Stimulated activated naive CD8-positive, alpha-beta T cell treated with anti-CD3 and anti-CD28 coated beads, Interleukin-15, Interleukin-2, amounts not matched to agents 100 ng/mL and 50 ng/mL, for 24 hours (primary cell): ENCODE measurements at regions not wholly inside any gene's neighbourhood (a gene's known extent, or its start where the extent isn't known, plus 50 kb on each side); places are given as distances from the start of the nearest gene placed in this dataset.
"Not testable (repeated sequence)": the region's sequence is repeated elsewhere in the genome, so short reads cannot be mapped to it uniquely, and the experiment has no call there.

ENCODE experiments used
- H3K27ac Mint-ChIP-seq: one replicate; pipeline ENCODE4 v1.8.0; 2021; ENCODE audit warnings: mild to moderate bottlenecking, mixed read lengths
- H3K27me3 Mint-ChIP-seq: one replicate; pipeline ENCODE4 v1.8.0; 2021; ENCODE audit warnings: mixed read lengths
- H3K36me3 Mint-ChIP-seq: one replicate; pipeline ENCODE4 v1.8.0; 2021; ENCODE audit warnings: low read depth, mixed read lengths
- H3K4me1 Mint-ChIP-seq: one replicate; pipeline ENCODE4 v1.8.0; 2021; ENCODE audit warnings: low read depth, mixed read lengths
- H3K4me3 Mint-ChIP-seq: one replicate; pipeline ENCODE4 v1.8.0; 2021; ENCODE audit warnings: mild to moderate bottlenecking, mixed read lengths
- H3K9me3 Mint-ChIP-seq: one replicate; pipeline ENCODE4 v1.8.0; 2021; ENCODE audit warnings: mixed read lengths

GRCh38 chr3:72625602-72626337 lies 222.5 kb downstream of the SHQ1 start:
- H3K9me3 Mint-ChIP-seq, result no peaks in the 10 kb centered on the region
- no peak overlapping the region for H3K4me3 Mint-ChIP-seq
- H3K4me1 Mint-ChIP-seq, result peaks cover 49% of the 10 kb centered on the region
- no peak overlapping the region for H3K27ac Mint-ChIP-seq
- H3K36me3 Mint-ChIP-seq, result no peaks in the 10 kb centered on the region
- H3K27me3 Mint-ChIP-seq, result no peaks in the 10 kb centered on the region

GRCh38 chr3:72624656-72625055 lies 223.6 kb downstream of the SHQ1 start:
- Mint-ChIP-seq H3K4me3 (no peak overlapping the region), H3K27me3 (no peaks in the 10 kb centered on the region), H3K4me1 (peaks cover 39% of the 10 kb centered on the region), H3K9me3 (no peaks in the 10 kb centered on the region), H3K27ac (no peak overlapping the region), H3K36me3 (no peaks in the 10 kb centered on the region)

- Mint-ChIP-seq H3K4me3 (no peak overlapping the region), H3K27me3 (no peaks in the 10 kb centered on the region), H3K27ac (no peak overlapping the region), H3K4me1 (peaks cover 12% of the 10 kb centered on the region), H3K9me3 (peaks cover 11% of the 10 kb centered on the region), H3K36me3 (no peaks in the 10 kb centered on the region)
Measured at GRCh38 chr3:72618739-72619138, 229.5 kb downstream of the SHQ1 start.

GRCh38 chr3:72617424-72618024 lies 230.7 kb downstream of the SHQ1 start:
- no peaks in the 10 kb centered on the region for H3K27me3 Mint-ChIP-seq
- no peak overlapping the region for H3K27ac Mint-ChIP-seq
- H3K36me3 Mint-ChIP-seq, result no peaks in the 10 kb centered on the region
- H3K4me1 Mint-ChIP-seq, result peaks cover 12% of the 10 kb centered on the region
- peaks cover 11% of the 10 kb centered on the region for H3K9me3 Mint-ChIP-seq
- no peak overlapping the region for H3K4me3 Mint-ChIP-seq

- Mint-ChIP-seq H3K4me3 (no peak overlapping the region), H3K27ac (no peak overlapping the region), H3K27me3 (no peaks in the 10 kb centered on the region), H3K9me3 (peaks cover 11% of the 10 kb centered on the region), H3K36me3 (no peaks in the 10 kb centered on the region), H3K4me1 (peaks cover 12% of the 10 kb centered on the region)
Measured at GRCh38 chr3:72615776-72616175, 232.5 kb downstream of the SHQ1 start.

GRCh38 chr3:72615182-72615581 lies 233.1 kb downstream of the SHQ1 start:
- Mint-ChIP-seq H3K36me3 (no peaks in the 10 kb centered on the region), H3K27me3 (no peaks in the 10 kb centered on the region), H3K9me3 (peaks cover 11% of the 10 kb centered on the region), H3K4me3 (no peak overlapping the region), H3K4me1 (peaks cover 12% of the 10 kb centered on the region), H3K27ac (no peak overlapping the region)

GRCh38 chr3:72614394-72615074 lies 233.7 kb downstream of the SHQ1 start:
- Mint-ChIP-seq H3K4me1 (peaks cover 12% of the 10 kb centered on the region), H3K4me3 (no peak overlapping the region), H3K27ac (no peak overlapping the region), H3K27me3 (no peaks in the 10 kb centered on the region), H3K9me3 (peaks cover 11% of the 10 kb centered on the region), H3K36me3 (no peaks in the 10 kb centered on the region)

- Mint-ChIP-seq H3K27me3 (no peaks in the 10 kb centered on the region), H3K4me1 (peaks cover 12% of the 10 kb centered on the region), H3K9me3 (peaks cover 9% of the 10 kb centered on the region), H3K36me3 (no peaks in the 10 kb centered on the region), H3K27ac (no peak overlapping the region), H3K4me3 (no peak overlapping the region)
Measured at GRCh38 chr3:72613871-72614270, 234.4 kb downstream of the SHQ1 start.

- not testable (repeated sequence) for H3K4me3 Mint-ChIP-seq, H3K36me3 Mint-ChIP-seq, H3K9me3 Mint-ChIP-seq, H3K27me3 Mint-ChIP-seq, H3K27ac Mint-ChIP-seq, H3K4me1 Mint-ChIP-seq
Measured at GRCh38 chr3:72609114-72609513, 239.1 kb downstream of the SHQ1 start.

GRCh38 chr3:72606005-72606800 lies 242.0 kb downstream of the SHQ1 start:
- no peak overlapping the region for H3K4me3 Mint-ChIP-seq
- H3K27me3 Mint-ChIP-seq, result peaks cover 5% of the 10 kb centered on the region
- H3K4me1 Mint-ChIP-seq, result no peaks in the 10 kb centered on the region
- H3K27ac Mint-ChIP-seq, result no peak overlapping the region
- H3K9me3 Mint-ChIP-seq, result no peaks in the 10 kb centered on the region
- H3K36me3 Mint-ChIP-seq, result no peaks in the 10 kb centered on the region

- H3K27me3 Mint-ChIP-seq, result peaks cover 5% of the 10 kb centered on the region
- no peaks in the 10 kb centered on the region for H3K9me3 Mint-ChIP-seq
- H3K4me3 Mint-ChIP-seq, result no peak overlapping the region
- no peak overlapping the region for H3K27ac Mint-ChIP-seq
- no peaks in the 10 kb centered on the region for H3K4me1 Mint-ChIP-seq
- no peaks in the 10 kb centered on the region for H3K36me3 Mint-ChIP-seq
Measured at GRCh38 chr3:72604328-72604727, 243.9 kb downstream of the SHQ1 start.

GRCh38 chr3:72601983-72602750 lies 246.1 kb downstream of the SHQ1 start:
- H3K4me3 Mint-ChIP-seq, result no peak overlapping the region
- H3K27me3 Mint-ChIP-seq, result peaks cover 5% of the 10 kb centered on the region
- H3K36me3 Mint-ChIP-seq, result no peaks in the 10 kb centered on the region
- no peaks in the 10 kb centered on the region for H3K9me3 Mint-ChIP-seq
- H3K27ac Mint-ChIP-seq, result no peak overlapping the region
- H3K4me1 Mint-ChIP-seq, result no peaks in the 10 kb centered on the region

GRCh38 chr3:72601060-72601459 lies 247.2 kb downstream of the SHQ1 start:
- no peaks in the 10 kb centered on the region for H3K36me3 Mint-ChIP-seq
- H3K4me1 Mint-ChIP-seq, result no peaks in the 10 kb centered on the region
- H3K27me3 Mint-ChIP-seq, result peaks cover 5% of the 10 kb centered on the region
- no peaks in the 10 kb centered on the region for H3K9me3 Mint-ChIP-seq
- no peak overlapping the region for H3K27ac Mint-ChIP-seq
- no peak overlapping the region for H3K4me3 Mint-ChIP-seq

- no peaks in the 10 kb centered on the region for H3K27me3 Mint-ChIP-seq
Measured at GRCh38 chr3:72597756-72598195, 250.5 kb downstream of the SHQ1 start.

More at GRCh38 chr3:72597756-72598195, 250.5 kb downstream of the SHQ1 start:
- Mint-ChIP-seq H3K4me3 (no peak overlapping the region), H3K4me1 (no peaks in the 10 kb centered on the region), H3K36me3 (no peaks in the 10 kb centered on the region), H3K9me3 (no peaks in the 10 kb centered on the region), H3K27ac (no peak overlapping the region)
